ENCODE measurements at regions not wholly inside any gene's neighbourhood (a gene's known extent, or its start where the extent isn't known, plus 50 kb on each side); places are given as distances from the start of the nearest gene placed in this dataset.
"Not testable (repeated sequence)": the region's sequence is repeated elsewhere in the genome, so short reads cannot be mapped to it uniquely, and the experiment has no call there.

DNA sequence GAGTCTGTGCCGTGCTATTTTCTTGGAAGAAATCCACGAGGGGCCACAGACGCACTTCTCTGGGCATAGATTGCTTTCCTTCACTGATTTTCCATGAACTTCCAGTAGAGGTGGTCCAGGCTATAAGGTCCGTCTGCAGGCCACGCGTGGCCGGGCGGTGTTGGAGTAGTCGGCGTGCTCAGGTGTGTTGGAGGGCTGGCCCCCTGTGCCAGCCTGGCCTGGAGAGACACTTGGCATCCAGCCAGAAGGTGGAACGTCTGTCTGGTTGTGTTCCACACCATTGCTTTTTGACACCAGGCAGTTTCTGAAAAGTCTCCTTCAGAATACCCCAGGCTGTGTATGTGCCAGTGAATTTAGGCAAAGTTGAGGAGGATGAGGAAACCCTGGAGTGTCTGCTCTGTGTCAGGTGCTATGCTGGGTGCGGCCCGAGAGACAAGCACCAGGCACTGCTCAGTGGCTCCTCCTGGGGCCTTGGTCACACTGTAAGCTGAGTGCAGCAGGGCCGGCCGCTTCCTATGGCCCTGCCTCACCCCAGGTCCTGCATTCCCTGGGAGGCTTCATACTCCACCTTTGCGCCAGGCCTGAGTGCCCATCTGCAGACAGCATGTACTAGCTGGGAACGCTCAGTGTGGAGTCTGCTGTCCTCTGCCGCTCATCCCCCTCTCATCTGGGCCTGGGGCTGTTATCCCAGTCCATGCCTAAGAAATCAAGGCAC lies 52.1 kb upstream of the TAMM41 start:
- no peak for DNase-seq

GRCh38 chr3:11899389-11899788 lies 52.7 kb upstream of the TAMM41 start:
- DNase-seq: not testable (repeated sequence)

DNA sequence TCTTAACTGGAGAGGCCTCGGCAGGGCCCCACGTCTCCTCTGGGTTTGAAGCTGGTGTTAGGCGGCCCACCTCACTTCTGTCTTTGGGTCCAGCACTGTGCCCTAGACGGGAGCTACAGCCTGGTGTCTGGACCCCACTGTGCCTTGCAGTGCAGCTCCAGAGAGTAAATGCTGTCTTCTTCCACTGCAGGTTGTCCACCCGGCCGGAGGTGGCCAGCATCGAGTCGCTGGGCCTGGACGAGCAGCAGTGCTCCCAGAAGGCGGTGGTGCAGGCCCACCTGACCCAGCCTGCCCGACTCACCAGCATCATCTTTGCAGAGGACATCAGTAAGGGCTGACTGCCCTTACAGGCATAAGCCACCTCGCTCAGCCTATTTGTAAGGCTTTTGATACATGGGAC lies 53.1 kb upstream of the TAMM41 start:
- no peak for DNase-seq

DNA sequence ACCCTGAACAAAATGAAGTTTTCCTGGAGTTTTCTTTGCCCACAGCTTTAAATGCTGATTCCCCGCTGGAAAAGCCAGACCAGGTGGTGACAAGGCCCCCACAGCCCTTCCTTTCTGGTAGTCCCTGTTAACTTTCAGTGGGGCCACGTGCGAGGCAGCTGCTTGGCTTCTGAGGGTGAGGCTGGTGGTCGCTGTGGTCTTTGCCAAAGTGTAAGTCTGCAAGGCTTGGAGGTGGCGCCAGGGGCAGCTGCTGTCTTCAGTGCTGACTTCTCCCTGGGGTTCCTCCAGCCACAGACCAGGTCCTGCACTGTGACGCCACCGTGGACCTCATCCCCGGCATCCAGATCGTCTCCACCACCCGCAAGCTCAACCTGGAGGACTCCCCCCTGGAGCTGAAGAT lies 54.1 kb upstream of the TAMM41 start:
- no peak for DNase-seq

DNA sequence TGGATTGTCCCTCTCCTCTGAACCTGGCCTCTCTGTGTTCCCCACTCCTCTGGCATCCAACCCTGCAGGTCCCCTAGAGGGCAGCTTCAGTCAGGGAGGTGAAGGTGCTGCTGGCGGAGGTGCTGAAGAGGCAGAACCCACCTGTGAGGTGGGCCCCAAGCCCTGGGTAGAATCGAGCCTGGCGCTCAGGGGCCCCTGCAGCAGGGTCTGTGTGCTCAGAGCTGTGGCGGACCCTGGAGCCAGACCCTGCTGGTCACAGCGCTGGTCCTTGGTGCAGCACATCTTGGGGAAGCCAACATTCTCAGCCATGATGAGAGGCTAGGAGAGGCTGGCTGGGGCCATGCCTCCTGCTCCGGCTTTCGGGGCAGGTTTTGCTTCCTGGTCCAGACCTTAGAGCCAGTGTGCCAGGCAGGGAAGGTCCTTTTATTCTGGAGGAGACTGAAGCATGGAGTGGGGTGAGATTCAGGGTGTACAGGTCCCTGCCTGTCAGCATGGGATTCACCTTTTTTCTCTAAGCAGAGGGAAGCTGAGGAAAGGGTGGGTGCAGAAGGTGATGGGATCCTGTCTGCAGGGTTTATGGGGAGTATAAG lies 54.7 kb upstream of the TAMM41 start:
- DNase-seq: no peak

GRCh38 chr3:11903047-11903446 lies 56.4 kb upstream of the TAMM41 start:
- DNase-seq: no peak

DNA sequence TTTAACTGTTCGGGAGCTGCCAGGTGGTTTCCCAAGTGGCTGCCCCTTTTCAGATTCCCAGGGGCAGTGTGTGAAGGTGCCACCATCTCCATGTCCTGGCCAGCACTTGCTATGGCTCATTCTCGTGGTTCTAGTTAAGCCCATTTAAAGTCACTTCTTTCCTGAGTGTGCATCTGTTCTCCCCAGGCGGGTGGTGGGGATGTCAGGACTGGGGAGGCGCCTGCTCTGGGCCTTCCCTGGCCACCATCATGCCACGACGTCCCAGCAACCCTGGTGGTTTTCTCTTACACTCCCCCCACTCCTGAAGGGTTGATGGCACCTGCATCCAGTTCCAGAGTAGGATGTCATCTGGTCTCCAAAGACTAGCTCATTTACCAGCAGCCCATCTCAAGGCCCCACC lies 56.8 kb upstream of the TAMM41 start:
- DNase-seq: no peak

- DNase-seq: no peak
These were observed 57.5 kb upstream of the TAMM41 start for GRCh38 chr3:11904157-11904556.

DNA sequence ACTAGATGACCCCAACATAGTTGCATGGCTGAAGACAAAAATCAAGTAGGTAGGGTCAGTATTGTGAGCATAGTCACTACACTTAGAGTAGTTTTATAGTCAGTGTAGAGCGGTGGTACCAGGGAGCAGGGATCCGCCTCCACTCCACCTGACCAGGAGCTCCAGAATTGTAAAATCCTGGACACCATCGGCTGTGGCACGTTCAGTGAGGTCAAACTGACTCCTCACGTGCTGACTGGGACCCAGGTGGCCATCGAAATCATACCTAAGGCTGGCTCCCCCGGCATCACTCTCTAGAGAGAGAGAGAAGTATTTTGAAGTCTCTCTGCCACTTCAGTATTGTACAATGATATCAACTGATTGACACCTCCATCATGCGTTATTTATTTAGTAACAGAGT lies 59.7 kb upstream of the TAMM41 start:
- peak; percentile 19 for DNase-seq

GRCh38 chr3:11907667-11908660 lies 61.3 kb upstream of the TAMM41 start:
- DNase-seq: peak; percentile 42

- peak; percentile 52 for DNase-seq
These were observed 62.5 kb upstream of the TAMM41 start for GRCh38 chr3:11908981-11909698.

- DNase-seq: peak; percentile 41
These were observed 63.0 kb upstream of the TAMM41 start for GRCh38 chr3:11909726-11910125.

DNA sequence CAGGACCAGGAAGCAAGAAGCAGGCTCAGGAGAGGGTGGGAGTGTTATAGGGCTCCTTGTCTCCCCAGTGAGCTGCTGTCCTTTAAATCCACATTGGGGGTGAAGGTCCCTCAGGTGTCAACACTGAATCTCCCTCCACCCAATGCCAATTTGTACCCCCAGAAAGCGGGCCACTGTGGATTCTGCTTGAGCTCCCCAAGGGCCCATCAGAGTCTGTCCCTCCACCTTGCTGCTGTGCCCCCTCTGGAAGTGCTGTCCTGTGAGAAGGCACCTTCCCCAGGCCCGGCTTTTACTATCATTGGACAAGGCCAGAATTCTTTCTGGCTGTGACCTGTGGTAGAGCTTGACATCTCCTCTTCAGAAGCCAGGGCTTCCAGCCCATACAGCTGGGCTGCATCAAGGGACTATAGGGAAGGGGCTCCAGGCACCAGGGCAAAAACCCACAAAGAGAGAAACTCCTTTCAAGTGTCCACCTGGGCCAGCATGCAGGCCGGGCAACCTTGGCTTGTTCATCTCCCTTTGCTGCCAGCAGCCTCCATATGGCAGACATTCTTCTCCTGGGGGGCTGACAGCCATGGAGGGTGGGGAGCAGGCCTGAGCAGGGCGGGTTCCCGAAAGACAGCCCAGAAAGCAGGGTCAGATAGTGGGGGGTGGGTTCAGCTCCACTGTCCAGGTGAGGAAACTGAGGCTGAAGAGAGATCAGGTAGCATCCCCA lies 63.7 kb upstream of the TAMM41 start:
- peak; percentile 15 for DNase-seq

DNA sequence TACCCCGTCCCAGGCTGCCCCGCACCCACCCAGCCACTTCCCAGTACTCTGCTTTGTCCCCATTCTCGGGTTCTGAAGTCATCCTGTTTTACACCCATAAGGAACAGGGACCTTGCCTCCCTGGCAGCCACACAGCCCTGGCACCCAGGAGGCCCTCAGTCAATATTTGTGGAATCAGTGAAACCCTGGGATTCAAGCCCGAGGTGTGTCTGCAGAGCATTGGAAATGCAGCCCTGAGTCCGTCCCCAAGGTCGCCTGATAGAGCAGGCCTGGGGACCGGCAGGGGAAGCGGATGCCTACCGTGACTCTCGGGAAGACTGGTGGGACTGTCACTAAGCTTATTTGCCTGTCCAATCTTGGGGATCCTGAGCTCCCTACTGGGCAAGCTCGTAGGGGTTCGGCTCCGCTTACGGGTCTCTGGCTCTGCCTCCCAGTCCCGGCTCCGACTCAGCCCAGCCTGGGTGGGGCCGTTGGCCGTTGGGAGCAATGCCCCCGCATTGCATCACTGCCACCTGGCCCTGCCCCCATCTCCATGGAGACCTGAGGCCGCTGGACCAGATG lies 64.4 kb upstream of the TAMM41 start:
- DNase-seq: peak; percentile 62

DNA sequence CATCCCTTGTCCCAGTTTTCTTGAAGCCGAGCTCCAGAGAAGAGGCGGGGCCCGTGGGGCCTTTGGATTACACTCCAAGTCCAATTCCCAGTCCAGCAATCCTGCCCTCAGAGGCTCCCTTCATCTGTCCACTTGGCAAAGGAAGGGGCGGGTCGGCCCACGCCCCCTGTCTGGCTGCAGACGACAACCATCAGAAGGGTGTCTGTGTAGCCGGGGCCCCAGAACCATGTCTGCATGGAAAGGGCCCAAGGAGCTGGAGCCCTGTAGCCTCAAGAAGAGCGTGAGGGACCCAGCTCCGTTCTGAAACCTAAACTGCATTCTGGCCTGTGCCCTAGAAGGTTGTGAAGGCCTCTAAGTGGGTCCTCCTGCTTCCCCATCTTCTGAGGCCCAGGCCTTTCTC lies 65.2 kb upstream of the TAMM41 start:
- peak; percentile 21 for DNase-seq

DNA sequence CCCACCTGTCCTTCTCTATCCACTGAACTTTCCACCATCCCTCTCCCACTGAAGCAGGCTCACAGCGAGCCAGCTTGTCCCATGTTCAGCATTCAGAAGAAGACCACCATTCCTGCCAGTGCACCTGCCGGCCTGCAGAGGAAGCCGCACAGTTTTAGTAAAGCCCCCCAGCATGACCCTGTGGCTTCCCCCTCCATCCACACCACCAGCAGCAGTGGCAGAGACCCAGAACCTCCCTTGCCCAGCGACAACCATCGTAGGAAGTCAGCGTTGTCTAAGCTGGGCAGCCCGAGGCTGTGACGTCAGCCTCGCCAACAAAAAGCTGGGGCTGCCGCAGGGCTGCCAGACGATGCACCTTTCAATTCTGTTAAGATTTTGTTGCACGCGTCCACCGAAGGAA lies 66.6 kb upstream of the TAMM41 start:
- peak; percentile 35 for DNase-seq

DNA sequence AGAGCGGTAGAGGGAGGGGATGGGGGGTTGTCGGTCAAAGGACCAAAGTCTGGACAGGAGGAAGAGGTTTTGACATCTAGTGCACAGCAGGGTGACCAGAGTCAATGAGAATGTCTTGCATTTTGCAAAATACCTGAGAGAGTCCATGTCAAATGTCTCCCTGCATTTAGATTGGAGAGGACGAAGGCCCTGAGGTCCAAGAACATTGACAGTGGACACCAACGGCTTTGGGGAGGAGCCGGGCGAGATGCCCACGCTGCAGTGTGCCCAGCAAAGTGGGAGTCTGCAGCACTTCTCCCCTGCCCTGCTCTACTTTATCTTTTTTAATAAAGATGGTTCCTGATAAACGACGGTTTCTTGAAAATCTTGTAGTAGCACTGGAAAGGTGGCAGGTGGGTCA lies 67.4 kb upstream of the TAMM41 start:
- peak; percentile 32 for DNase-seq

DNA sequence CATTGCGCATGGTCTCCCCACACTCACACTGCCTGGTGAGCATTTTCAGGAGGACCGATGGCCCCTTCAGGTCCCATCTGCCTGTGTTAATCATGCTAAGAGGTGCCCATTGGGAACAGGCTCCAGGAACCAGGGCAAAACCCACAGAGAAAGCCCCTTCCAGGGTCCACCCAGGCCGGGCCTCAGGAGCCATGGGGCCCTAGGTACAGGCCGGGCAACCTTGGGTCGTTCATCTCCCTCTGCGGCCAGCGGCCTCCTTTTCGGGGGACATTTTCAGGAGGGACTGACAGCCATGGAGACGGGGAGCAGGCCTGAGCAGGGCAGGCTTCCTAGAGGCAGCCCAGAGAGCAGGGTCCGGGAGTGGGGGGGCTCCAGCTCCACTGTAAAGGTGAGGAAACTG lies 68.0 kb upstream of the TAMM41 start:
- DNase-seq: peak; percentile 41

- DNase-seq: peak; percentile 41
These were observed 69.1 kb upstream of the TAMM41 start for GRCh38 chr3:11915621-11916424.

GRCh38 chr3:11916425-11916762 lies 69.7 kb upstream of the TAMM41 start:
- not testable (repeated sequence) for DNase-seq

DNA sequence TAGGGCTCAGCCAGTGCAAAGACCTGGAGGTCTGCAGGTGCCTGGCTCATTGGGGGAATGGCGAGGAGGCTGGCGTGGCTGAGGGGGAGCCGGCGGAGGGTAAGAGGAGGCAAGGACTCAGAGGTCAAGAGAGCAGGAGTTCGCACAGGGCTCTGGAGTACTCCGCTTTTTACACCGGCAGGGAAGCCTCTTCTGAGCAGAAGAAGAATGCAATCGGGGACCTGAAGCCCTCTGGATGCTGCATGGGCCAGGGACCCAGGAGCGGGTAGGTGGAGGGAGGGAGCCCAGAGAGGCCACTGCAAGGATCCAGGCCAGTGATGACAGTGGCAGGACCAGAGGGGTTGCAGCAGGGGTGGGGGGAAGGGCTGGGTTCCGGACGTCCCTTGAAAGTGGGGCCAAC lies 70.4 kb upstream of the TAMM41 start:
- peak; percentile 32 for DNase-seq
